ENCODE measurements at regions not wholly inside any gene's neighbourhood (a gene's known extent, or its start where the extent isn't known, plus 50 kb on each side); places are given as distances from the start of the nearest gene placed in this dataset.

- TF ChIP-seq, protein P1, sequence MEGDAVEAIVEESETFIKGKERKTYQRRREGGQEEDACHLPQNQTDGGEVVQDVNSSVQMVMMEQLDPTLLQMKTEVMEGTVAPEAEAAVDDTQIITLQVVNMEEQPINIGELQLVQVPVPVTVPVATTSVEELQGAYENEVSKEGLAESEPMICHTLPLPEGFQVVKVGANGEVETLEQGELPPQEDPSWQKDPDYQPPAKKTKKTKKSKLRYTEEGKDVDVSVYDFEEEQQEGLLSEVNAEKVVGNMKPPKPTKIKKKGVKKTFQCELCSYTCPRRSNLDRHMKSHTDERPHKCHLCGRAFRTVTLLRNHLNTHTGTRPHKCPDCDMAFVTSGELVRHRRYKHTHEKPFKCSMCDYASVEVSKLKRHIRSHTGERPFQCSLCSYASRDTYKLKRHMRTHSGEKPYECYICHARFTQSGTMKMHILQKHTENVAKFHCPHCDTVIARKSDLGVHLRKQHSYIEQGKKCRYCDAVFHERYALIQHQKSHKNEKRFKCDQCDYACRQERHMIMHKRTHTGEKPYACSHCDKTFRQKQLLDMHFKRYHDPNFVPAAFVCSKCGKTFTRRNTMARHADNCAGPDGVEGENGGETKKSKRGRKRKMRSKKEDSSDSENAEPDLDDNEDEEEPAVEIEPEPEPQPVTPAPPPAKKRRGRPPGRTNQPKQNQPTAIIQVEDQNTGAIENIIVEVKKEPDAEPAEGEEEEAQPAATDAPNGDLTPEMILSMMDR (IDR thresholded peaks at IDR 0.05; ENCODE audit: low read length) = no peak
- TF ChIP-seq EZH2 (IDR thresholded peaks at IDR 0.05; ENCODE audit: borderline replicate concordance, low read length) = no peak
Observed at GRCh38 chr10:46226900-46227558, 59.8 kb upstream of the ANTXRL start.
